ENCODE measurements at regions not wholly inside any gene's neighbourhood (a gene's known extent, or its start where the extent isn't known, plus 50 kb on each side); places are given as distances from the start of the nearest gene placed in this dataset.

DNA sequence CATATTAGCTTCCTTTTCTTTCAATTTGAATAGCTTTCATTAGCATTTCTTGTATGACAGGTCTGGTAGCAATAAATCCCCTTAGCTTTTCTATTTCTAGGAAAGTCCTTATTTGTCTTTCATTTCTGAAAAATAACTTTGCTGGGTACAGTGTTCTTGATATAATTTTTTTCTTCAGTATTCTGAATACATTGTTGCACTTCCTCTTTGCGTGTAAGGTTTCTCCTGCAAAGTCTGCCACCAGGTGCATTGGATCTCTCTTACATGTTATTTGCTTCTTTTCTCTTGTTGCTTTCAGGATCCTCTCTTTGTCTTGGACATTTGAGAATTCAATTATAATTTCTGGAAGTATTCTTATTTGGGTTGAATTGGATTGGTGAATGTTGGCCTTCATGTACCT lies 663.7 kb downstream of the GRXCR1 start:
- TF ChIP-seq, protein P1, sequence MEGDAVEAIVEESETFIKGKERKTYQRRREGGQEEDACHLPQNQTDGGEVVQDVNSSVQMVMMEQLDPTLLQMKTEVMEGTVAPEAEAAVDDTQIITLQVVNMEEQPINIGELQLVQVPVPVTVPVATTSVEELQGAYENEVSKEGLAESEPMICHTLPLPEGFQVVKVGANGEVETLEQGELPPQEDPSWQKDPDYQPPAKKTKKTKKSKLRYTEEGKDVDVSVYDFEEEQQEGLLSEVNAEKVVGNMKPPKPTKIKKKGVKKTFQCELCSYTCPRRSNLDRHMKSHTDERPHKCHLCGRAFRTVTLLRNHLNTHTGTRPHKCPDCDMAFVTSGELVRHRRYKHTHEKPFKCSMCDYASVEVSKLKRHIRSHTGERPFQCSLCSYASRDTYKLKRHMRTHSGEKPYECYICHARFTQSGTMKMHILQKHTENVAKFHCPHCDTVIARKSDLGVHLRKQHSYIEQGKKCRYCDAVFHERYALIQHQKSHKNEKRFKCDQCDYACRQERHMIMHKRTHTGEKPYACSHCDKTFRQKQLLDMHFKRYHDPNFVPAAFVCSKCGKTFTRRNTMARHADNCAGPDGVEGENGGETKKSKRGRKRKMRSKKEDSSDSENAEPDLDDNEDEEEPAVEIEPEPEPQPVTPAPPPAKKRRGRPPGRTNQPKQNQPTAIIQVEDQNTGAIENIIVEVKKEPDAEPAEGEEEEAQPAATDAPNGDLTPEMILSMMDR (IDR thresholded peaks at IDR 0.05) = no peak
- TF ChIP-seq POLR2A (IDR thresholded peaks at IDR 0.05) = no peak
